ENCODE measurements at regions not wholly inside any gene's neighbourhood (a gene's known extent, or its start where the extent isn't known, plus 50 kb on each side); places are given as distances from the start of the nearest gene placed in this dataset.

DNA sequence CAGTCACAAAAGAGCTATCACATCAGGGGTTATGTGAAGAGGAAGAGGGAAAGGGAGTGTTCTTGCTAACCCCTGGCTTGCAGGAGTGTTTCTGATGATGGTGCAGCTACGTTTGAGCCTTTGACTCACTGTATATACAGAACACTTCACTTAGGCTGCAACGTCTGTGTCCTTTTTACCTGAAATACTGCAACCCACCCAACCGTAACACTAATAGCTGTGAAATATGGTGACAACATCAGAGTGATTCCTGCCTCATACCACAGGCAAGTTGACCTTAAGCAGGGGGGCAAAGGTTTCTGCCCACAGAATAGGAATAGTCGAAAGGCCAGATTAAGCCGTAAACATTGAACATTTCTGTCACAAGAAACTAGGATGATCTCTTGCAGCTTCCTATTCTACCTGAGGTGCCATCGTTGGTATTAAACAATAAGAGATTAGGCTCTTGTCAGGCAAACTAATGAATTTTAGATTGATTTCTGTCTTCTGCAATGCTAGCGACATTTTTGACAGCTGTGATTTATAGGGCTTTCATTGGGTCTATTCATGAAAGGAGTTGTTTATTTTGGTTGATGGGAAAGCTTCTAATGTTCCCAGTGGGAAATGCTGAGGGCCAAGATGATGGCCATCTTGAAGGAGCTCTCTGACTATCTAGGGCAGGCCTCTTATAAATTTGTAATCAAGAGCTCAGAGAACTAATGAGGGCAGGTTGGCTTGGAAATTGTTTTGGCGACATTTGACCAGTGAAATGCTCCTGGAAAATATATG, 316.8 kb downstream of the PIK3C3 start:
- peak; percentile 48 for DNase-seq

DNA sequence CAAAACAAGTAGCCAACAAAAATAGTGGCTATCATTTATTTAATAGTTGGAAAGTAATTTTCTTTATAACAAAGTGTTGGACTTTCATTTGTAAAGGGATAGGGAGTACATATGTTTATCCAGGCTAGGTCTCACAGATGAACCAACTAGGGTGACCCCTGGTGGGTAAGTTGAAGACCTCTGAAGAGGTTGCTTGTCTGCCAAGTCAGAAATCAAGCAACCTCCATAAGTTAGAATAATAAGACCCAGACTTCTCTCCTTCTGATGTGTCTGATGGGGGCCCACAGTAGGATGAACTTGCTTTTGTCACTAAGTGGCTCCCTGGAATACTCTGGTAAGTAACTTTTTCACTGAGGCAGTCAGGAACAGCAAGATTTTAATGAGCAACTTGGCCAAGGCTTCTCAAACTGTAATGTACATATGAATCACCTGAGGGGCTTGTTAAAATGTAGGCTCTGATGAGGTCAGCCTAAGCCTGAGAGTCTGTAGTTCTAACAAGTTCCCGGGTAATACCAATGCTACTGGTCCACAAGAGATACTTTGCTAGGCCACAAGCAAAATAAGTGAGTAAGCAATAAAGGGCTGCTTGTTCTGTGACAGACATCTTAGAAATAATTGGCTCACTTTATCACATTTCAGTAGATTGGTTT, 319.6 kb downstream of the PIK3C3 start:
- DNase-seq: peak; percentile 90

DNA sequence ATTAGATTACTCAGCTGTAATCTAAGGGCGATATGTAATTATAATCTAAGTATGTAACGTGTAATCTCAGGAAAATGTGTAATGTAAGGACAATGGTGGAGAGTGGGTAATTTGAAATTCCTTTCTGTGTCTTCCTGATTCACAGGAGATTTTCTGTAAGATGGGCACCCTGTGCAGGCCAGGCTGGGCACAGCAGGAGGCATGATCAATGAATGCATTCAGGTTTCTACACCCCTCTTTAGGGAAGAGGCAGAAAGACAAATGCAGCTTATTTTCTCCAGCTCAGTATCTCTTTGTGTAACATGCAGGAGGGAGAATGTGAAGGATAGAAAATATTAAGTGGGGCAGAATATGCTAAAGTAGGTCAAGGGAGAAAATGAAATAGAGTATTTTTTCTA, 320.1 kb downstream of the PIK3C3 start:
- peak; percentile 90 for DNase-seq

DNA sequence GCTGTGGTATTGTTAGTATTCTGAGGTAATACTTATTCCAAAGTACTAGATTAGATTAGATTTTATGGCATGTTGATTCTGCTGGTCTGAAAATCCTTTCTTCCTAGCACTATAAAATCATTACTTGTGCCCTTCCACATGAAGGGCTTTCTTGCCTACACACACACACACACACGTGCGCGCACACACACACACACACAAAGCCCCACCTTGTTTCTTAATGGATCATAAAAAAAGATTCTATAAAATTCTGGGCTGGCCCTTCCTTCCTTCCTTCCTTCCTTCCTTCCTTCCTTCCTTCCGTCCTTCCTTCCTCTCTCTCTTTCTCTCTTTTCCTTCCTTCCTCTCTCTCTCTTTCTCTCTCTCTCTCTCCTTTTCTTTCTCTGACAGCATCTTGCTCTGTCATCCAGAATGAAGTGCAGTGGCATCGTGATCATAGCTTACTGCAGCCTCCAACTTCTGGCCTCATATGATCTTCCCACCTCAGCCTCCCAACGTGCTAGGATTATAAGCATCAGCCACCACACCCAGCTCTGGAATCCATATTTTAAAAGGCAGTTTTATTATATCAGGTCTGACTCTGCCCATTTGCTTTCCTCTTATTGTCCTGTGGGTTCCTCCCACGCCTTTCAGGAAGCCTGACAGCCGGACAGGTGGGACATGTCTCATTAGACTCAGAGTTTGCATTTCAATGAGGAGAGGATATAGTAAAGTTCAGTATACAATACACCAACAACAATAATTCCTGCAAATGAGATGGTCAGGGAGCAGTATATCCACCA, 321.1 kb downstream of the PIK3C3 start:
- DNase-seq: peak; percentile 69

DNA sequence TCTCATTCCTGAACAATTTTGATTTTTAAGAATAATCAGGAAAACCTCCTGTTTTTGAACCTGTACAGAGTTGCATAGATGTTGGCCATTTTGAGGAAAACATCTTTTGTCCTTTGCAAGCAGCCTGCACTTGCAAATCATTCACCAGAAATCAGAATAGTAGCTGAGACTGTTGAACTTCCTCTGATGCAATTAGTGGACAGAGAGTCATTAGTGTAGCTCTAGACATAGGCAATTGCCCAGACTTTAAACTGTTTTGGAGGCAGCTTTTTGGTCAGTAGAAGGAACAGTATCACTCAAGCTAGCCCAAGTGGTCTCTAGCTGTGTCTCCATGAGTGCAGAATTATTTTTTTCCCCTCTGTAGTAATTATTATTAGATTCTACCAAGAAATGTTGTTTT, 326.1 kb downstream of the PIK3C3 start:
- DNase-seq: peak; percentile 40

DNA sequence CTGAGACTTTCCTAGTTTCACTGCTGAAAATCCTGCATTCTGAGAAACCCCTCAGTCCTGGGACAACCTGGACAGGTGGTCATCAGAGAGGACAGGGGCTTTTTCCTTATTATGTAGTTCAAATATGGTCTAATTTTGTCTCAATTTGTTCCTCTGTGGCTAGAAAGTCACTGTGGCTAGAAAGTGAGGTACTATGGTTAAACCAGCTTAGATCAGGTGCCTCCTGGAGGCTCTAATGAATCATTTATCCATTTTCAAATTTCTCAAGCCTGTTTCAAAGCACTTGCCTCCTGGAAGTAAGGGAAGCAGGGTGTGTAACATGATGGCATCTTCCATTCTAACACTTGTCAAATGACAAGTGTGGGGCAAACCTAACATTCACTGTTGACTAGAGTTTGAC, 326.8 kb downstream of the PIK3C3 start:
- no peak for DNase-seq

DNA sequence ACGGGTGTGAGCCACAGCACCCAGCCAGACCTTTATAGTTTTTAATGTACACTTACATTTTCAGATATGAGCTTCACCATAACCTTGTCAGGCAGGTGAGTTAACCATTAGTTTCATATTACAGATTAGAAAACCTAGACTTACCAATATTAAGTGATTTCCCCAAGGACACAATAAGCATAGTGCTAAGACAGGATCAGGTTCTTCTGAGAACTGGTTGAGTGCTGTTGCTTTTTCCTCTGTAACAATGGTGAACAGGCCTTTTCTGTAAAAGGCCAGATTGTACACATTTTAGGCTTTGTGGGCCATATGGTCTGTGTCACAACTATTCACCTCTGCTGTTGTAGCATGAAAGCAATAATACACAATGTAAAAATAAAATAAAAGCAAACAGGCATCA, 332.0 kb downstream of the PIK3C3 start:
- DNase-seq: peak; percentile 92

DNA sequence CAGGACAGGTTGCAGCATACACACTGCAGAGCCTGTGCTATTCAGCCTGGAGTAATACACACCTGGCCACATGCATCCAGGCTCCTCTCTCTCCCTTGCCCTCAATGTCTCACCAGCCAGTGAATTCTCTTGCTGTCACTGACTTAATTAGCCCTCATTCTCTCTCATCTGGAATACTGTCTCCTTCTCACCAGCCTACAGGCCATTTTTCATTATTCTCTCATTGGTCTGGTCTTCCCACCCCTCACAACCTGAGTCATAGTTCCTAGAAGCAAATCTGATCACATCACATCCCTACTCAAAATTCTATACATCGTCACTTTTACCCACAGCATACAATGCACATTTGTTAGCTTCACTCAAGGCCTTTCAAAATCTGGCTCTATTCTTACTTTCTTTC, 333.1 kb downstream of the PIK3C3 start:
- DNase-seq: no peak

DNA sequence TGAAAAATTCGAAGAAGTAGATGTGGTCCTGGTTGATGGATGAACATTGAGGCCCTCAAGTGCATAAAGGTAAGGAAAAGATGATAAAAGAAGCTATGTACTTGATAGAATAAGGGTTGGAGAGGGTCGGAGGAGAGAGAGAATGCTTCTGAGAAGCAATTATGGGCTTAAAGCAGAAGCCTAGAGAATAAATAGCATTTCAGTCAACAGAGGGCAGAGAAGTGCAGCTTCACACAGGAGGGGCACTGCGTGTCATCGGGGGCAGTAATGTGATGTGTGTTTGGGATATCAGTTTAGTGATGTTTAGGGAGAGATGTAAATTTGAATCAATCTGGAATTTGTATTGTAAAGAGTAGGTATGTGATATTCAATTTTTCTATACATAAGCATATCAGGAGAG, 334.5 kb downstream of the PIK3C3 start:
- no peak for DNase-seq

DNA sequence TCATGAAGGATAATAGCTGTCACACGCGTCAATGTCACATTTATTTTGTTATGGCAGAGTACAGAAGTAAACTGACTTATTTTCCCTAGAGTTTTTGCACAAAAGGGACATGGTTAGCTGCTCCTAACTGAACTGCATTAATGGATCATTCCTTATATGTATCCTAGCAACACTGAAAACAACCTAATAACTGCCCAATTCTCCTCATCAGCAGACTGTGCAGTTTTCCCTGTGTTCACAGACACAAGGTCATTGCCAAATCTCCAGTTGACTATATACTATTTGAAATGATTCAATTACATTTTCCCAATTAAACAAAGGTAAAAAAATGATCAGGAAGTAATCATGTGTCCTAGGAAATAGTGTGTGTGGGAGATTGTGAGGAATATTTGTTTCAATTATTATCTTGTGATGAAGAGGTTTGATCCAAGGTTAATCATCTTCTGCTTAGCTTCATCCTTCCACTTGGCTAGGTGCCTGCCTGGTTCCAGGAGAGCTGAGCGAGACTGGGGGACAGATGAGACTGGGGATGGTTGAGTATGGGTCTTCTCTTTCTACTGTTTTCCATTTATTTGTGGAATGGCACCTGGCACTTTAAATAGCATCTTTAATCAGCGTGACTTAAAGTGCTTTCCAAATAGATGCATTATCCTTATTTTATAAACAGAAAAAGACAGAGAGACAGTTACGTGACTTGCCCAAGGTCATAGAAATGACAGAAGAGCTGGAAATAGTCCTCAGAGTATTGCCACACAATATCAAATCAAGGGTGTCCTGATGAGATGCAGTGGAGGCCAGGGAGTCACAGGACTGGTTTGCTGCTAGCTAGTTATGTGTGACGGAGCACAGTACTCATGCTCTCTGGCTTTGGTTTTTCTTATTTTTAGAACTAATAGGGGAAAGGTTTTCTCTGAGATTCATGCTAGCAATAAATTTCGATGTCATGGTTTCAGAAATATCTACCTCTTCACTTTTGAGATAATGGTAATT, 335.6 kb downstream of the PIK3C3 start:
- DNase-seq: no peak

DNA sequence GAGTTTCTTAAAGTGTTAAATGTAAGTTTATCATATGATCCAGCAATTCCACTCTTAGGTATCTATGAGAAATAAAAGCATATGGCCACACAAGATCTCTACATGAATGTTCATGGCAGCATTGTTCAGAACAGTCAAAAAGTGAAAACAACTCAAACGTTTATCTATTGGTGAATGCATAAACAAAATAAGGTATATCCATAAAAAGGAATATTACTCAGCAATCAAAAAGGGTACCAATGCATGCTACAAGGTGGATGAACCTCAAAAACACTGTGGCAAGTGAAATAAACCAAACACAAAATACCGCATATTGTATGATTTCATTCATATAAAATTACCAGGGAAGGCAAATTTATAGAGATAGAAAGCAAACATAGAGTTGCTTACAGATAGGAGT, 337.6 kb downstream of the PIK3C3 start:
- no peak for DNase-seq

DNA sequence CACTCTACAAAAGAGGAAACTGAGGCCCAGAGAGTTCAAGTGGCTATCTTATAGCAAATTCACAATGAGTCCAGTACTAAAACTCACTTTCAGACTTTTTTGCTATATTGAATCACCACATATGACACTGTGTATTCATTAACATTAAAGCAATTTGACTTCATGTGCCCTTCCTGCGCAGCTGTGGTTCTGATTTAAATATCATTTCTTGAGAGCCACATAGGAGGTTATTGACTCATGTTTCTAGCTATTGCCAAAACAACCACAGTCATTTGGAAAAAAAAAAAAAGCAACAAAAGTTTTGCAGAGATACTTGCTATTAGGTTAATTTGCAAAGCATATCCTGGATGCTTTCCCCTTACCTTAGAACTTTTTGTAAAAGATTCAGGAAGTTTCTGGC, 341.2 kb downstream of the PIK3C3 start:
- no peak for DNase-seq

DNA sequence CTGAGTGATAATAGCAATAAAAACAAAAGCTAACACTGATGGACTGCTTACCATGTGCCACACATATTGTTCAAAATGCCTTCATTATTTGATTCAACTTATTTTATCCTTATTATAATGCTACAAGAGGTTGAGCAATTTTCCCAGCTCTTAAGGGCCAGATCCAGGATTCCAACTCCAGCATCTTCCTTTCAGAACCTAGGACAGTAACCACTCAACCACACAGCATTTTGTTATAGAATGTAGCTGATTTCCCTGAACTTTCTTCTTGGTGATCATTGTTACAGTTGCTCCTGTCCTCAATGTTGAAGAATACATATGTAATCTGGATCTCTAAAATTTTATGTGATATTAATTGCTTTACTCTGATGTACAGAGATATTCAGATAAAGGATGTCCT, 341.7 kb downstream of the PIK3C3 start:
- no peak for DNase-seq

DNA sequence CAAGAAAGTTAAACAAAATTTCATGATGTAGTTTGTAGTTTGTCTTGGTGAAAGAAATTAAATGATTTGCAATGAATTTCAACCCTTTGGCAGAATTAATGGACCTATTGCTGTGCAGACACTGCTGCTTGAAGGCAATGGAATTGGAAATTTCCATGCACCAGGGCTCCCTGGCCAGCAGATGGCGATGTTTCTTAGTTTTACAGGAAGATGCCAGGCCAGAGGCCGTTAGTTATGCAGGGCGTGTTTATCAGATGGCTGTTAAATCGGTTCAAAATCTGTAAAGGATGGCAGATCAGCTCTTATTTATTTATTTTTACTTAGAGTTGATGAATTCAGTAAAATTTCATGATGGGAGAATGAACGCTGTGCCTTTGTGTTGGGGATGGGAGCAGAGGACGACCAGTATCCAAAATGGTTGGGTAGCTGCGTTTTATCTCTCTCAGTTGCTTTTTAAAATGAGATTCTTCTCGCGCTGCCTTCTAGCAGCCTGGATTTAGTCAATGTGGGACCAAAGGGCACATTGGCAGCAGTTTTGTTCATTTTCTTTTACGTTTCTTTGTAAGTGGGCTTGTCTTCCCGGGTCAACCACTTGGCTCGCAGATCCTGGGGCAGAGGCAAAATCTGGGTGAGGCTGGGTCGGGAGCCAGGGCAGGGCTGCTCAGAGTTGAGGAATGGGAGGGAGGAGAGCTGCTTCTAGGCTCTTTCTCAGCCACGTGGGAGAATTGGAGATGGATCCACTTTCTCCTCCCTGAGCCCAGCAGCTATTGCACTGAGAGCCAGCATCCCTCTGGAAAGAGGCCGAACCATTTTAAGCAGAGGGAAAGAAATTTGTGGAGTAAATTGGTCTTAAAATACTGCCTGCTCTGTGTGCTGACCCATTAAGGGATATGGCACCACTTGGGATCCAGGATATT, 344.0 kb downstream of the PIK3C3 start:
- DNase-seq: peak; percentile 94

DNA sequence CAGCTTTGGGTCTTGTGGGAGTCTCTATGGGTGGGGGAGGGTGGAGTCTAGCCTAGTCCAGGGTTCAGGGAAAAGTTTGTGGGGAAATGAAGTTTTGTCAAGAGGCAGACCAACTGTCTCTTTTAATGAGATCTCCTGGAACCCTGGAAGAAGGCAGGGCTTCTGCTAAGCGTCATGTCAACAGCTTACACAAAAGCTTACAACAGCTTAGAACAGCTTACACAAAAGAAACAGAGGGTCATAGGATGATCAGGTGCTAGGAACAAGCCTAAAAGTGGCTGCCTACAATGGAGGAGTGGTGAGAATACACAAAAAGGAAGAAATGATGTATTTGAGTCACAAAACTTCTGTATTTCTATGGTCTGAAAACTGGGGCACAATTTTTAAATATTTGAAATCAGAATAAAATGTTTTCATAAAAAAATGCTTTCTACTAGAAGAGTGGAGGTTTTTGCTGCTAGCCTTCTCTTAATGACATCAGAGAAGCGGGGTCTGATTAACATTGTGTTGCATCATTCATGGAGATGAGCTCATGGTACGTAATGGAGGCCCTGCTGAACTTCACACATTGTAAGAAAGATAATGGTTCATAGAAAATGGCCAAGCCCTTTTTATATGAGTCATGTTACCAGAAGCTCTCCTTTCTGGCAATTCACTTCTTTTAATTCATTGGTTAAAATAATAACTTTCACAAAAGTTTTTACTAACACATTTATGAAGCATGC, 351.0 kb downstream of the PIK3C3 start:
- DNase-seq: peak; percentile 48

DNA sequence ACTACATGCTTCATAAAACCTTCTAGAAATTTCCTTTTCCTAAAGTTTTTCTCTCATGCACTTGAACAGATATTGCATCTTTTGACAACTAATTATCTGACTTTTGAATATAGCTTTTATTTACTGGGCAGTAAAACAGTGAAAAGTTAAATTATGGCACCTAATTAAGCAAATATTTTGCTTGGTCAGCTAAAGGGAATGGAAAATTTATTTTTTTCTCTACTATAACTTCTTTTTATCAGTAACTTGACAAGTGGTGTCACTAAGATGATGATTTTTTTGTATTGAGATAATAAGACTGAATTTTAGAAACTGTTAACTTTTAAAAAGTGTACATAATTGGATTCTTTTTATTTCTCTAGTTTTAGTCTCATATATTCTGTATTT, 351.6 kb downstream of the PIK3C3 start:
- no peak for DNase-seq

DNA sequence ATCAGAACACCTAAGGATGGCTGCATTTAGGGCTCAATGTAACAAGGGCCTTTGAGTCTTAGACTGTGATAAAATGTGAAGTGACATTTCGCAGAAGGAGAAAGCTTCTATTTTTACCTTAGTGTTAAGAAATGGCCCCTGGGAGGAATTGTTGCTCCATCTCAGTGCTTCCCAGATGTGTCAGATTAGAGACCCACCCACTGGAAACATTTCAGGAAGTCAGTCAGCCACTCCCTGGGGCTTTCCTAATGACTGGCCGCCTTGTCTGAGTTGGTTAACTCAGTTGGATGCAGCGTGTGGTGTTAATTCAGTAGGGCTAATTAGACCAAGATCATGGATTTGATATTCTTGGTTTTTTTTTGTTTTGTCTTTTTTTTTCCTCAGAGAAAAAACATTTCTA, 355.9 kb downstream of the PIK3C3 start:
- DNase-seq: peak; percentile 94

DNA sequence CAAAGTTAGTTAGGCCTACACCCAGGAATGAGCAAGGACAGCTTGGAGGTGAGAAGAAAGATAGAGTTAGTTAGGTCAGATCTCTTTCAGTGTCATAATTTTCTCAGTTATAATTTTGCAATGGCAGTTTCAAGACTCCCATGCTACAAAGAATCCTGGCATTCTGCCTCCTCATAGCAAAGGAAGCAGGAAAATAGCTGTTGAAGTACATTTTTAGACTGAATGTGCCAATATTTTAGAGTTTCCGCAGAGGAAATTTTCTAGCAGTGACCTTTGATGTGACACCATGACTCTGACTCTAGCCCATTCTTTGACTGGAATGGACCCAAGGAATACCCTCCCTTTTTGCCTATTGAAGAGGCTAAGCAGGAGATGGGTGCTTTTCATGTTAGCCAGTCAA, 371.7 kb downstream of the PIK3C3 start:
- DNase-seq: no peak

DNA sequence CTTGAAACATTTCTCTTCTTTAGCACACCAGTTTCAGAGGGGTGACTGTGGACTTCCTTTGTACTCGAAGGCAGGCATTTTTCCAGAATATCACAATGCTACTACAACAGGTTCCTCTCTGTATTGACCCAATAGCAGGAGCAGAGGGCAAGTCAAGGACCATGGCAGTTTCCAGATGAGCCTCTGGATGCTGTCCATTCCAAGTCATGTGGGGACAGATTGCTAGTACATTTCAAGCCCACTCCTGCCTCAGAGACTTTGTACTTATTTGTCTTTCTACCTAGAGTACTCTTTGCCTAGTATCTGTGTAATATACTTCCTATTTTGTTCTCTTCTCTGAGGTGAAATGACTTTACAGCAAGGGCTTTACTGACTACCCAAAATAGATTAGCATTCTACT, 373.9 kb downstream of the PIK3C3 start:
- DNase-seq: no peak

DNA sequence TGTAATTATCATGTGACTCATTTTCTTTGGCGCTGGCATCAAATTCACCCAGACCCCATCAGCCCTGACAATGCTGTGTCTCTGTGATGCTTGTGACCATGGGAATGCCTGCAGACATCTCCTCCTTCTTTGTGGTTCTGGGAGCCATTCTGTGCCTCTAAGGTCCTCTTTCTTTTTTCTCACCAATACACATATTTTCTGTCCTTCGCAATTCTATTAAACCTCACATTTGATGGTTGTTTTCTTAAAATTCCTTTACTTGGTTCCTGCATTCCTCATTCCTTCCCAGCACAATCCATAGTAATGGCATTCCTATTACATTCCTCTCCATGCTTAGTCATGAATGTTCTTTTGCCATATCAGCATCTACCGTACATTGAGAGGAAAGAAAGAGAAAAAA, 375.3 kb downstream of the PIK3C3 start:
- no peak for DNase-seq

DNA sequence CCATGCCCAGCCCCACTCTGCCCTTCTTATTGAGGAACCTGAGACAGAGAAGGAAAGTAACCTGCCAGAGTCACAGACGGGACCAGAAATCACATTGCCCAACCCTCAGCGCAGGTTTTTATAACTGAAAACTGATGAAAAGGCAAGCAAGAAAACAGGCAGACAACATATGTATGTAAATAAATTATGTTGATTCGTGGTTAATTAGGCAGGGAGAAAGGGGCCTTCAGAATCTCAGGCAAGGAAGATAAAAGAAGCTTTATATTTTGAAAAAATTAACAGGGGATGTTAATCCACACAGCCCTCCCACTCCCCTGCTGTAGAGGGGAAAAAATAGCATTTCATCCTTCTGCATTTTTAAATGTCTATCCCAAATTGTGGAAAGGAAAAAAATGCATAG, 378.5 kb downstream of the PIK3C3 start:
- no peak for DNase-seq
